MM.1S (cell line): ENCODE measurements at regions not wholly inside any gene's neighbourhood (a gene's known extent, or its start where the extent isn't known, plus 50 kb on each side); places are given as distances from the start of the nearest gene placed in this dataset.

ENCODE experiments used
- CTCF ChIP-seq: fragments of 300-600 bp; sonication (generic); IDR thresholded peaks from 2 replicates; pipeline ENCODE4 v1.5.1; 2016; ENCODE audit warnings: antibody characterized with exemption, low read length, mixed read lengths
- EZH2 ChIP-seq: fragments of 300-600 bp; sonication (generic); optimal IDR thresholded peaks from 2 replicates; pipeline ENCODE3; 2017; ENCODE audit warnings: low read depth, mild to moderate bottlenecking, antibody characterized with exemption, low read length, mixed read lengths
- EZH2phosphoT487 ChIP-seq: fragments of 300-600 bp; sonication (generic); IDR thresholded peaks from 2 replicates; pipeline ENCODE4 v1.6.1; 2018; ENCODE audit warnings: antibody characterized with exemption, low read length

- no peak for TF ChIP-seq CTCF
- TF ChIP-seq EZH2 = no peak
- TF ChIP-seq EZH2phosphoT487 = no peak
Measured at GRCh38 chr3:22450786-22451400, 699.9 kb upstream of the ZNF385D start.
